HCT116 (cell line): ENCODE measurements at regions not wholly inside any gene's neighbourhood (a gene's known extent, or its start where the extent isn't known, plus 50 kb on each side); places are given as distances from the start of the nearest gene placed in this dataset.

Experiments used
- CBX3 ChIP-seq: IDR thresholded peaks from 2 replicates; pipeline ENCODE4 v1.6.1; 2012; ENCODE audit warnings: low read depth
- CTCF ChIP-seq, 3 experiments: fragments of 200-600 bp in 1 of 3; sonication (generic) in 1 of 3; IDR thresholded peaks in 2 of 3; conservative IDR thresholded peaks in 1 of 3; 2 replicates each; pipeline ENCODE4 v1.5.1; 2012 to 2017; ENCODE audit warnings: low read depth in 2 of 3, low read length in 2 of 3, antibody characterized with exemption in 1 of 3, borderline replicate concordance in 1 of 3, control low read depth in 1 of 3, mild to moderate bottlenecking in 1 of 3, mixed read lengths in 1 of 3, mixed run types in 1 of 3, moderate library complexity in 1 of 3; ENCODE audit not compliant: insufficient read depth in 1 of 3
- EZH2 ChIP-seq: fragments of 200-600 bp; sonication (generic); IDR thresholded peaks from 2 replicates; pipeline ENCODE4 v1.6.1; 2017; ENCODE audit warnings: antibody characterized with exemption, mixed run types
- MAX ChIP-seq: IDR thresholded peaks from 2 replicates; pipeline ENCODE4 v1.6.1; 2012
- POLR2A ChIP-seq: IDR thresholded peaks from 2 replicates; pipeline ENCODE4 v1.7.0; 2011; ENCODE audit warnings: borderline replicate concordance; ENCODE audit not compliant: insufficient read depth, insufficient read length; ENCODE audit errors: extremely low read depth
- POLR2AphosphoS5 ChIP-seq: IDR thresholded peaks from 2 replicates; pipeline ENCODE4 v1.6.1; 2011; ENCODE audit warnings: mild to moderate bottlenecking, low read depth, low read length, moderate library complexity
- ZFX ChIP-seq: fragments of 450-650 bp; IDR thresholded peaks from 2 replicates; pipeline ENCODE4 v1.6.1; 2017
- ZNF274 ChIP-seq: fragments of 200-500 bp; sonication (Bioruptor generic); IDR thresholded peaks from 2 replicates; pipeline ENCODE4 v1.6.1; 2014; ENCODE audit warnings: mild to moderate bottlenecking, low read depth, low read length, inconsistent platforms

GRCh38 chr14:97624985-97625384 lies 827.8 kb downstream of the VRK1 start:
- TF ChIP-seq MAX = no peak
- no peak for TF ChIP-seq EZH2
- TF ChIP-seq CTCF (IDR thresholded peaks at IDR 0.05 in 2 of 3, conservative IDR thresholded peaks at IDR 0.05 in 1 of 3; ENCODE audit: borderline replicate concordance in 1 of 3, insufficient read depth in 1 of 3, low read depth in 2 of 3, low read length in 2 of 3) = no peak
- TF ChIP-seq ZNF274 = no peak
- TF ChIP-seq ZFX = no peak
- TF ChIP-seq POLR2AphosphoS5 = no peak
- TF ChIP-seq POLR2A = no peak
- no peak for TF ChIP-seq CBX3
